ENCODE measurements at regions not wholly inside any gene's neighbourhood (a gene's known extent, or its start where the extent isn't known, plus 50 kb on each side); places are given as distances from the start of the nearest gene placed in this dataset.

GRCh38 chr18:38074298-38074876 is 508.8 kb upstream of the CELF4 start:
- 52 to 62% (median 56%) methylated on average over 3 of the region's 3 CpGs for WGBS, 4 donors
- ATAC-seq (no peak), DNase-seq (no peak)
- no peaks in the 10 kb centered on the region for H3K4me1 ChIP-seq
- H3K4me3 ChIP-seq, result no peak overlapping the region
- H3K36me3 ChIP-seq, result no peaks in the 10 kb centered on the region
- H3K27me3 ChIP-seq, result no peaks in the 10 kb centered on the region
- intact Hi-C loops (cut with DNase I), result no loop called here
- no peak overlapping the region for H3K27ac ChIP-seq
- H3K9me3 ChIP-seq, result no peaks in the 10 kb centered on the region
- TF ChIP-seq POLR2A (IDR thresholded peaks at IDR 0.05) (no peak), CTCF (IDR thresholded peaks at IDR 0.05) (no peak)

GRCh38 chr18:38067821-38068220 is 502.2 kb upstream of the CELF4 start:
- intact Hi-C loops (cut with DNase I), result no loop called here
- no peak for ATAC-seq

GRCh38 chr18:38067086-38067485 is 501.5 kb upstream of the CELF4 start:
- no peaks in the 10 kb centered on the region for H3K36me3 ChIP-seq
- DNase-seq (no peak), ATAC-seq (no peak)
- intact Hi-C loops (cut with DNase I), result no loop called here
- no peak for TF ChIP-seq POLR2A (IDR thresholded peaks at IDR 0.05)
- TF ChIP-seq CTCF (IDR thresholded peaks at IDR 0.05), result no peak
- WGBS, 4 donors, result 67 to 83% (median 74%) methylated on average over 1 of the region's 1 CpG
- H3K27ac ChIP-seq, result no peak overlapping the region
- H3K4me3 ChIP-seq, result no peak overlapping the region
- H3K4me1 ChIP-seq, result no peaks in the 10 kb centered on the region
- H3K9me3 ChIP-seq, result peaks cover 0 to 3% (median 0%) of the 10 kb centered on the region in 12 donors
- H3K27me3 ChIP-seq, result no peaks in the 10 kb centered on the region

More at GRCh38 chr18:38067821-38068220, 502.2 kb upstream of the CELF4 start:
- DNase-seq, result no peak
- Histone ChIP-seq H3K36me3 (no peaks in the 10 kb centered on the region), H3K27me3 (no peaks in the 10 kb centered on the region), H3K4me3 (no peak overlapping the region), H3K9me3 (peaks cover 0 to 3% (median 0%) of the 10 kb centered on the region in 12 donors), H3K4me1 (no peaks in the 10 kb centered on the region), H3K27ac (no peak overlapping the region)
- TF ChIP-seq CTCF (IDR thresholded peaks at IDR 0.05) (no peak), POLR2A (IDR thresholded peaks at IDR 0.05) (no peak)
- 63 to 79% (median 77%) methylated on average over 2 of the region's 2 CpGs for WGBS, 4 donors

GRCh38 chr18:38052879-38053590 is 487.4 kb upstream of the CELF4 start:
- ATAC-seq, result no peak
- peaks cover 0 to 9% (median 0%) of the 10 kb centered on the region in 12 donors for H3K9me3 ChIP-seq
- no peak overlapping the region for H3K27ac ChIP-seq
- no peak overlapping the region for H3K4me3 ChIP-seq
- DNase-seq, result no peak
- H3K36me3 ChIP-seq, result no peaks in the 10 kb centered on the region
- H3K27me3 ChIP-seq, result no peaks in the 10 kb centered on the region
- intact Hi-C loops (cut with DNase I), result no loop called here
- TF ChIP-seq POLR2A (IDR thresholded peaks at IDR 0.05) (no peak), CTCF (IDR thresholded peaks at IDR 0.05) (no peak)
- WGBS, 4 donors, result 84 to 96% (median 91%) methylated on average over 3 of the region's 3 CpGs
- H3K4me1 ChIP-seq, result no peaks in the 10 kb centered on the region
